ENCODE measurements at regions not wholly inside any gene's neighbourhood (a gene's known extent, or its start where the extent isn't known, plus 50 kb on each side); places are given as distances from the start of the nearest gene placed in this dataset.
A peak's percentile ranks its signal among the peaks of the same experiment; 100 is the strongest.

DNA sequence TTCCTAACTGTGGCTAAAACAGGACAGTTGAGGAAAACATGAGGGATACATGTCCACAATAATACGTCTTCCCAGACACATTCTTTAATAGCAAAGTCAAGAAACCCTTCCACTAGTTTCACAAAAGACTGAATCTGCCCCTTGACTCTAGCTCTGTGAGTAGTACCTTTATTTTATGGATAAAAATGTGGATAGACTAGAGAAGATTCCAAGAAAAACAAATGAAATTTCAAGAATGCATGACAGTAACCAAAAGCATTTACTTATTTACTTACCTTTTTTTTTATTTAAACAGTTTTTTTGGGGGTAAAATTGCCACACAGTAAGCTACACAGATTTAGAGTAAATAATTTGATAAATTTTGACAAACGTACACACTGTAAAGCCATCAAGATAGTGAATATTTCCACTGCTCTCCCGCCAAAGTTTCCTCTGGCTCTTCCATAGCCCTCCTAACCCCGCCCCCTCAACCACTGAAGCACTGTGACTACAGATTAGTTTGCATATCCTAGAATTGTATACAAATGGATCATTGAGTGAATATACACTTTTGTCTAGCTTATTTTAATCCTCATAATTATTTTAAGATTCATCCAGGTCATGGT lies 420.4 kb upstream of the ZMIZ1 start:
- Mint-ChIP-seq H3K27ac (no peak overlapping the region), H3K4me1 (no peaks in the 10 kb centered on the region), H3K4me3 (no peak overlapping the region), H3K36me3 (no peaks in the 10 kb centered on the region), H3K9me3 (no peaks in the 10 kb centered on the region)
- no peak for DNase-seq (ENCODE audit: low spot score in 2 of 2)
- ATAC-seq, result no peak

DNA sequence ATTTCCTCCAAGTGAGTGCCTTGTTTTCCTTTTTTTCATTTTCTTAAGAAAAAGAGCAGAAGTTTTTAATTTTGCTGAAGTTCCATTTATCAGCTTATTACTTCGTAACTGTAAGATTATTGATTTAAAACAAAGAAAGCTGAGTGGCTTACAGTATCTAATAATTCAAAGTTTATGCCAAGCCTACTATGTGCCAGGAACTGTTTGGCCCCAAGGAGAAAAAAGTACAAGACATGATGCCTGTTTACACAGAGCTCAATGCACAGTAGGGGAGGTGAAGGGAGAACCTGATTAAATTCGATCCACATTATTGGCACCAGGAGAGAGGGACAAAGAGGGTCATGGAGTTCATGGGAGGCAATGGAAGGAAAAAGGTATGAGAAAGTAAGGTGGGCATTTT lies 419.3 kb upstream of the ZMIZ1 start:
- no peak for ATAC-seq
- H3K27ac Mint-ChIP-seq, result no peak overlapping the region
- H3K9me3 Mint-ChIP-seq, result no peaks in the 10 kb centered on the region

GRCh38 chr10:78650122-78650521 lies 418.6 kb upstream of the ZMIZ1 start:
- H3K4me1 Mint-ChIP-seq, result no peaks in the 10 kb centered on the region
- H3K27ac Mint-ChIP-seq, result no peak overlapping the region
- ATAC-seq, result no peak
- H3K4me3 Mint-ChIP-seq, result no peak overlapping the region
- H3K9me3 Mint-ChIP-seq, result no peaks in the 10 kb centered on the region
- DNase-seq (ENCODE audit: low spot score in 2 of 2), result no peak
- no peaks in the 10 kb centered on the region for H3K36me3 Mint-ChIP-seq

More for the DNA sequence above, 419.3 kb upstream of the ZMIZ1 start:
- no peak for DNase-seq (ENCODE audit: low spot score in 2 of 2)
- Mint-ChIP-seq H3K4me3 (no peak overlapping the region), H3K36me3 (no peaks in the 10 kb centered on the region), H3K4me1 (no peaks in the 10 kb centered on the region)

- Mint-ChIP-seq H3K4me3 (no peak overlapping the region), H3K27ac (no peak overlapping the region), H3K9me3 (no peaks in the 10 kb centered on the region), H3K4me1 (no peaks in the 10 kb centered on the region), H3K36me3 (no peaks in the 10 kb centered on the region)
- DNase-seq (ENCODE audit: low spot score in 2 of 2) (no peak), ATAC-seq (no peak)
These were observed 417.5 kb upstream of the ZMIZ1 start for GRCh38 chr10:78651287-78651686.

DNA sequence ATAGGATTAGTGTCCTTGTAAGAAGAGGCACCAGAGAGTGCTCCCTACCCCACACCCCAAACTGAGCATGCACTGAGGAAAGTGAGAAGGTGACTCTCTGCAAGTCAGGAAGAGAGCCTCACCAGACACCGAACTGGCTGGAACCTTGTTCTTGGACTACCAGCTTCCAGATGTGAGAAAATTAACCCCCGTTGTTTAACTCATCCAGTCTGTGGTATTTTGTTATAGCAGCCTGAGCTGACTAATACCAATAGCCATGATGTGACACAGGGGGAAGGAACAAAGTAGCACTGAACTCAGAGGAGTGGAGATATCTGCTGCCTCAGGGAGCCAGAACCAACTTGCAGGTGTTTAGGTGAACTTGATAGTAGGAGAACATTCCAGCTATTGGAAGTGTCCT lies 415.2 kb upstream of the ZMIZ1 start:
- H3K4me3 Mint-ChIP-seq, result no peak overlapping the region
- no peak for DNase-seq (ENCODE audit: low spot score in 2 of 2)
- no peaks in the 10 kb centered on the region for H3K4me1 Mint-ChIP-seq
- H3K36me3 Mint-ChIP-seq, result no peaks in the 10 kb centered on the region
- no peaks in the 10 kb centered on the region for H3K9me3 Mint-ChIP-seq
- no peak for ATAC-seq
- H3K27ac Mint-ChIP-seq, result peak overlapping the region; percentile 16

GRCh38 chr10:78654047-78654590 lies 414.6 kb upstream of the ZMIZ1 start:
- no peak for DNase-seq (ENCODE audit: low spot score in 2 of 2)
- H3K4me1 Mint-ChIP-seq, result no peaks in the 10 kb centered on the region

GRCh38 chr10:78655979-78656378 lies 412.8 kb upstream of the ZMIZ1 start:
- Mint-ChIP-seq H3K4me1 (no peaks in the 10 kb centered on the region), H3K9me3 (no peaks in the 10 kb centered on the region)
- no peak for DNase-seq (ENCODE audit: low spot score in 2 of 2)

More at GRCh38 chr10:78654047-78654590, 414.6 kb upstream of the ZMIZ1 start:
- Mint-ChIP-seq H3K27ac (peak overlapping the region; percentile 16), H3K4me3 (no peak overlapping the region), H3K36me3 (no peaks in the 10 kb centered on the region), H3K9me3 (no peaks in the 10 kb centered on the region)
- ATAC-seq, result no peak

GRCh38 chr10:78656417-78657162 lies 412.2 kb upstream of the ZMIZ1 start:
- ATAC-seq (no peak), DNase-seq (ENCODE audit: low spot score in 2 of 2) (no peak)
- Mint-ChIP-seq H3K36me3 (no peaks in the 10 kb centered on the region), H3K4me3 (no peak overlapping the region), H3K27ac (no peak overlapping the region), H3K4me1 (no peaks in the 10 kb centered on the region), H3K9me3 (no peaks in the 10 kb centered on the region)

More at GRCh38 chr10:78655979-78656378, 412.8 kb upstream of the ZMIZ1 start:
- Mint-ChIP-seq H3K36me3 (no peaks in the 10 kb centered on the region), H3K27ac (no peak overlapping the region), H3K4me3 (no peak overlapping the region)
- no peak for ATAC-seq

DNA sequence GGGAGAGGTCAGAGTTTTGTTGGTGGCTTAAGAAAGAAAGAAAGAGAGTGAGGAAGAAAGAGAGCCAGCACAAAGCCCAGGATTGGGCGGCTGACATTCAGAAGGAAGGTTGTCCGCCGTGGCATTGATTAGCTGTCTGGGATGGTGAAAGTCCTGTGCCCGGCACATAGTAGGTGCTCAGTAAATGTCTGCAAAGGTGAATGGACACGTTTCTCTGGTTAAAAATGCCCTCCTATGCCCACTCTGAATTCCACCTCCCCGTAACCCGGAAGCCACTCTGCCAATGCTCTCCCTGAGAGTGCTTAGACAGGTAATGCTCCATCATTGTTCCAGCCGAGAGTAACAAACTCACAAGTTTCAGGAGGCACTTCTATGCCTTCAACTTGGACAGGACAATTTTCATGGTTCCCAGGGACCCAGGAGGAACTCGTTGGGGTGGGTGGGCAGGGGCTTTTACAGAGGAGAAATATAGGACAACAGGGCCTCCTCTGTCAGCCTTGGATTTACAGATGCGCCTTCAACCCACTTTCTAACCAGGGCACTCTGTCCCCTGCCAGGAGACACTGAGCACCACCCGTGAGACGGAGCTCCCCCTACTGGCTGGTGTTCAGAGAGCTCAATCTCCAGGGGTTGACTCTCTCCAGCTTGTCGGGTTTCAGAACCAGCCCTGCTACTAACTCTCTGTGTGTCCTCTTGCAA lies 411.5 kb upstream of the ZMIZ1 start:
- ATAC-seq, result peak; percentile 70
- no peak overlapping the region for H3K4me3 Mint-ChIP-seq
- DNase-seq (ENCODE audit: low spot score in 2 of 2), result peak; percentile 55 to 81
- H3K9me3 Mint-ChIP-seq, result no peaks in the 10 kb centered on the region
- no peaks in the 10 kb centered on the region for H3K4me1 Mint-ChIP-seq
- H3K36me3 Mint-ChIP-seq, result no peaks in the 10 kb centered on the region
- H3K27ac Mint-ChIP-seq, result no peak overlapping the region

DNA sequence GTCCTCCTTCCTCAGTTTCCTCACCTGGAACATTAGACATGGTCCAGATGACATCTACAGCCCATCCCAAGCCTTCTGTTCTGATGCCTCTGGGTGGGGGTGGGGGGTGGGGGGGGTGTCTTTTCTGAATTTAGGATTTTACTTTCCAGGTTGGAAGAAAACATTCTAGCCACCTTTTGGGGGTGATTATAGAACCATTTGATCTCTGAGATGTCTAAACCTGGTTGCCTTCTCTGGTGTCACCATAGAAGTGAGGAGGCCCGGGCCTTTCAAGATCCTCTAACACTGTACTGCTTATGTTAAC lies 411.0 kb upstream of the ZMIZ1 start:
- ATAC-seq, result no peak
- Mint-ChIP-seq H3K4me1 (no peaks in the 10 kb centered on the region), H3K9me3 (no peaks in the 10 kb centered on the region), H3K27ac (no peak overlapping the region), H3K4me3 (no peak overlapping the region), H3K36me3 (no peaks in the 10 kb centered on the region)
- DNase-seq (ENCODE audit: low spot score in 2 of 2), result no peak

- ATAC-seq (no peak), DNase-seq (ENCODE audit: low spot score in 2 of 2) (no peak)
- Mint-ChIP-seq H3K9me3 (no peaks in the 10 kb centered on the region), H3K36me3 (no peaks in the 10 kb centered on the region), H3K27ac (no peak overlapping the region), H3K4me3 (no peak overlapping the region), H3K4me1 (no peaks in the 10 kb centered on the region)
These were observed 409.8 kb upstream of the ZMIZ1 start for GRCh38 chr10:78658645-78659597.

DNA sequence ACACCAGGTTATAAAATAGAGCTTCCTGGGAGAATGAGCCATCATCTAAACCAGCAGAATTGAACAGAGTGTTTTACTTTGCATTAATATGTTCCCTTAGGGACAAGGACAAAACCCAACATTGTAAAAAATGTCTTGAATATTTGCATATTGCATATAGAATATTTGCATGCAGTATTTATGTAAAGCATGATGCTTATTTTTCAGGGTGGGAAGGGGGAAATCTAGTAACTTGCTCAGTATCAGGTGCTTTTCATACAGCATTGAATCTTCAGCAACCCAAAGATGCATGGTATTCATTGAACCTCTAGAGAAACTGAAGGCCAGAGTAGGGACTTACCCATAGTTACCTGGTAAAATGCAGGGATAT lies 409.2 kb upstream of the ZMIZ1 start:
- Mint-ChIP-seq H3K4me1 (no peaks in the 10 kb centered on the region), H3K4me3 (no peak overlapping the region)
- DNase-seq (ENCODE audit: low spot score in 2 of 2), result no peak

DNA sequence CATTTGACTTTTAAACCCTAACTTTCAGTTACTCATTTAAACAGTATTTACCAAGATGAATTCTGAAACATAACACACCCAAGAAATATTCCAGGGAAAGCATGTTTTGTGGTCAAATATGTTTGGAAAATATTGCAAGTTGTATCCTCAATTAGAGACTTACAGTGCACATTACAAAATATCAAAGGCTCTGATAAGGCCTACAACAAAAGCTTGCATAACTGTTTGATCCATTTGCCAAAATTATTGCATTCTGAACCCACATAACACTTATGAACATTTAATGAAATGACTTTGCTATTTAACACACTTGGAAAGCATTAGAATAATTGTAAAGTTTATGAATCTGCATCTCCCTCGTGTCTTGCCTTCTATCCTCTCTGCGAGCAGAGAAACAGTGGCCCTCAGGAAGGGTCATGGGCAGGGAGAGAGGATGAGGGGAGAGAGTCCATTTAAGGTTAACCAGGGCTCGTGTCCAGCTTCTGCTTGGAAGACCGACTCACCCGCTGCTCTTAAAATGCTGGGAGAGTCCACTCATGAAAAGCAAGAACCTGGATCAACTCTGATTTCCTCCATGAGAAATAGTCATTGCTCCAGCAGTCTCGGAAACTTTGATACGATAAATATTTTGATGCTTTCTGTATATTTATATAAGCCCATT lies 408.2 kb upstream of the ZMIZ1 start:
- Mint-ChIP-seq H3K4me3 (no peak overlapping the region), H3K27ac (no peak overlapping the region), H3K4me1 (no peaks in the 10 kb centered on the region), H3K9me3 (peaks cover 3% of the 10 kb centered on the region), H3K36me3 (no peaks in the 10 kb centered on the region)
- DNase-seq (ENCODE audit: low spot score in 2 of 2) (no peak), ATAC-seq (no peak)

More for the DNA sequence above, 409.2 kb upstream of the ZMIZ1 start:
- ATAC-seq, result no peak
- H3K27ac Mint-ChIP-seq, result no peak overlapping the region
- H3K36me3 Mint-ChIP-seq, result no peaks in the 10 kb centered on the region
- no peaks in the 10 kb centered on the region for H3K9me3 Mint-ChIP-seq

DNA sequence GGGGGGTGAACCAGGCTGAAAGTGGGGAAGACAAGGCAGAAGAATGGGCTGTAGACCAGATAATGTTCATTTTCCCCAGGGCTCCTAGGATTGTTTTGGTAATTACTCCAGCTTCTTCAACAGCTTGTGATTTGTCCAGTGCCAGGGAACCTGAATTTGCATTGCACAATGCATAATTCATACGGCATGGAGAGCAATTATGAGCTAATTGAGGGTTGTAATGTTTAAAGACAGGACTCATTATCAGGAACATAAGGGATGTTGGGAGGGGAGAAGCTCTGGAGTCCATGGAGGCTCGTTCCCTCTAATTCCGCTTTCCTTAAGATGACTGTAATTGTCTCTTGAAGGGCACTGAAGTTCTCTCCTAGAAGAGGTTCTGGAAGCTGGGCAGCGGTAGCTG lies 405.0 kb upstream of the ZMIZ1 start:
- Mint-ChIP-seq H3K27ac (no peak overlapping the region), H3K4me1 (no peaks in the 10 kb centered on the region), H3K4me3 (no peak overlapping the region), H3K9me3 (peaks cover 3% of the 10 kb centered on the region), H3K36me3 (no peaks in the 10 kb centered on the region)
- DNase-seq (ENCODE audit: low spot score in 2 of 2), result no peak
- no peak for ATAC-seq
